ENCODE measurements at regions not wholly inside any gene's neighbourhood (a gene's known extent, or its start where the extent isn't known, plus 50 kb on each side); places are given as distances from the start of the nearest gene placed in this dataset.

DNA sequence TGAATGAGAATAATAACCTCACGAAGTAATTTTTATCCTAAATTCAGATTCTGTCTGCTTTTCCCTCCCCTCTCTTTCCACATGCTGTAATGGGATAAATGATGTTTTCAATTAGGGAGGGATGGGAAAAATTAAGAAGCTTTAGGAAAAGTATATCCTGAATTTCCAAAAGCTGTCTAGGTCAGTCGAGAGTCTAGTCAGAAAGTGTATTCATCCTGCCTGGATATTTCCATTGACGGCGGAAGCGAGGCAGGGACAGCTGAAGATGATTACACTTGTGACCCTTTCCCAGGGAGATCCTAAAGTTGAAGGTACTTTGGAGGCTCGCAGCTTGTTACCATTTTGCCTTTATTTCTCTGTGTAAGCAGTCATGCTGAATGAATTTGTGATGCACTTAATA is 204.1 kb downstream of the ZNF365 start:
- DNase-seq (ENCODE audit: low read depth), result no peak
- no peak for TF ChIP-seq CTCF (conservative IDR thresholded peaks at IDR 0.05; ENCODE audit: low read depth, low read length)
- no peak overlapping the region for H3K4me3 ChIP-seq (ENCODE audit: low read length)

GRCh38 chr10:62578916-62579315 is 204.7 kb downstream of the ZNF365 start:
- DNase-seq (ENCODE audit: low read depth), result no peak
- H3K4me3 ChIP-seq (ENCODE audit: low read length), result no peak overlapping the region
- no peak for TF ChIP-seq CTCF (conservative IDR thresholded peaks at IDR 0.05; ENCODE audit: low read depth, low read length)

GRCh38 chr10:62580396-62580795 is 206.2 kb downstream of the ZNF365 start:
- TF ChIP-seq CTCF (conservative IDR thresholded peaks at IDR 0.05; ENCODE audit: low read depth, low read length), result no peak

GRCh38 chr10:62581351-62581750 is 207.2 kb downstream of the ZNF365 start:
- no peak for TF ChIP-seq CTCF (conservative IDR thresholded peaks at IDR 0.05; ENCODE audit: low read depth, low read length)
- DNase-seq (ENCODE audit: low read depth), result no peak
- no peak overlapping the region for H3K4me3 ChIP-seq (ENCODE audit: low read length)

More at GRCh38 chr10:62580396-62580795, 206.2 kb downstream of the ZNF365 start:
- no peak for DNase-seq (ENCODE audit: low read depth)
- no peak overlapping the region for H3K4me3 ChIP-seq (ENCODE audit: low read length)

GRCh38 chr10:62582101-62582705 is 208.0 kb downstream of the ZNF365 start:
- H3K4me3 ChIP-seq (ENCODE audit: low read length), result no peak overlapping the region
- no peak for TF ChIP-seq CTCF (conservative IDR thresholded peaks at IDR 0.05; ENCODE audit: low read depth, low read length)
- DNase-seq (ENCODE audit: low read depth), result no peak

DNA sequence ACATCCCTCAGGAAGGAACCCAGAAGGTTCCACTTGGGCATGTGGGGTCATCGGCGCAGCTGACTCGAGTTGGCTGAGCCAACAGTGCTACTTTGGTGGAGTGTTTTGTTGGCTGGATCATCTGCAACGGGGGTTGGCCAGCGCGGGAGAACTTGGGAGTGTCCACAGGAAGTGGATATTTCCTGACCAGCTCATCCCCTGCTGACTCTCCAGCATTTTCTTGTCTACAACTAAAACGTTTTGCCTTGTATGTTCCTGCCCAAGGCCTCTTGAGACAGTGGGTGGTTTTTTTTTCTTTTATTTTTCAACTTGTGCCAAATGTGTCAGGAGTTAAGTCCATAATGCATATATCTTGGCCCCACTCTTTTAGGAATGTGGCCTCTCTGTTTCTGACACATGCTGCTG is 208.6 kb downstream of the ZNF365 start:
- H3K4me3 ChIP-seq (ENCODE audit: low read length), result no peak overlapping the region
- no peak for TF ChIP-seq CTCF (conservative IDR thresholded peaks at IDR 0.05; ENCODE audit: low read depth, low read length)
- DNase-seq (ENCODE audit: low read depth), result no peak

DNA sequence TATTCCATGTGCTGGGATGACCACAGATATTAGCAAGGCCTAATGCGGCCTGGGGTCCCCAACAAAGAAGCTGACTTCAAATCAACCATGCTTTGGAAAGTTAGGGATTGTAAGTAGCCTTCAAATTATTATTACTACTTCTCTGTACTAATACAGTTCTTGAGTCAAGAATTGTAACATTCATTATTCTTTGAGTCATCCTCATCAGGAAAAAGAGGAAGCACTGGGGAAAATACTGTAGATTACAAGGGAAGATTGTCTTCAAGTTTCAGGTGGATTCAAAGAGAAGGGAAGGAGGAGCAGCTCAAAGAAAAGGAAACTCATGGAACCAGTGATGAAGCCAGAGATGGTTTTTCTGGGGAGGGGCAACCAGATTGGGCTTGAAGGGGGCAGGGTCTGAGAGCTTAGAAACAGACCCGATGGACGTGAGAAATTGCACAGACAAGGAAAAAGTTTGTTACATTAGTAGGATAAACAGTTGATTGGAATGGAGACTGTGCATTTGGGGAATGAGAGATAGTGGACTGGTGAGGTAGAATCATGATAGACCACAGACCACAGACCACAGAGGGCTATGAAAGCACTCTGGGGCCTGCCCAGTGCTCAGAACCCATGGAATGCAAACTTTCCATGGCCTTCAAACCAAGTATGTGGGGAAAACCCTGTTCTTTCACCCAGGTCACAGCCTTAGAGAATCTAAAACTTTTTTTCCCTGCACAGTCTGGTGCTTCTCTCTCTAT is 209.9 kb downstream of the ZNF365 start:
- H3K4me3 ChIP-seq (ENCODE audit: low read length), result no peak overlapping the region
- no peak for TF ChIP-seq CTCF (conservative IDR thresholded peaks at IDR 0.05; ENCODE audit: low read depth, low read length)
- no peak for DNase-seq (ENCODE audit: low read depth)
